HepG2 (cell line): ENCODE measurements at regions not wholly inside any gene's neighbourhood (a gene's known extent, or its start where the extent isn't known, plus 50 kb on each side); places are given as distances from the start of the nearest gene placed in this dataset.

ENCODE experiments used
- SMARCE1 ChIP-seq: fragments of 450-650 bp; IDR thresholded peaks from 2 replicates; pipeline ENCODE4 v1.6.1; 2017; ENCODE audit warnings: borderline replicate concordance
- ZNF652 ChIP-seq: IDR thresholded peaks from 2 replicates; pipeline ENCODE4 v1.6.1; 2016; ENCODE audit warnings: low read depth, borderline replicate concordance
- TF ChIP-seq, protein P1 (sequence below): sonication (generic); formaldehyde crosslinking; IDR thresholded peaks from 2 replicates; pipeline ENCODE4 v1.8.0; 2022; ENCODE audit warnings: mild to moderate bottlenecking, missing genetic modification reagents; ENCODE audit not compliant: insufficient replicate concordance
- TF ChIP-seq, protein P2 (sequence below): sonication (generic); formaldehyde crosslinking; IDR thresholded peaks from 2 replicates; pipeline ENCODE4 v1.5.0; 2020; ENCODE audit warnings: mild to moderate bottlenecking, missing genetic modification reagents, moderate library complexity
- TF ChIP-seq, protein P3 (sequence below): sonication (generic); formaldehyde crosslinking; conservative IDR thresholded peaks from 2 replicates; pipeline ENCODE4 v1.4.0; 2020; ENCODE audit warnings: missing genetic modification reagents

DNA sequence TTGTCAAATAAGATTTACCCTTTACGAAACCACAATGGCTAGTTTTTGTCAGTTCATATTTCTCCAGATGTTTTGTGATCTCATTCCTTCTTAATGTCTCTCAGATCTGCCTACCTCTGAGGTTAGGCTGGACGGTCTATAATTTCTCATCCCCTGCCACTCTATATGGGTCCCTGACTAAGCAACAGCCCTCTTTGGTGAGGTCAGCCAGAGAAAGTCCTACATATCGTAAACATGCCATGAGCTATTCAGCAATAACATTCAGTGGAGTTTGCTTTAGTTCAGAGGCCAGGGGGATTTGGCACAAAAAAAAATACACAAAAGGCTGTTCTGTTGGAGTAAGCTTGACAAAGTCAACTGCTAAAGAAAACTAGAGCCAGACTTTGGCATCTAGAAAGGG, 192.1 kb upstream of the NCKAP5 start:
- TF ChIP-seq SMARCE1 (no peak), ZNF652 (CRISPR knock-in tag) (no peak)
- TF ChIP-seq, protein P1, sequence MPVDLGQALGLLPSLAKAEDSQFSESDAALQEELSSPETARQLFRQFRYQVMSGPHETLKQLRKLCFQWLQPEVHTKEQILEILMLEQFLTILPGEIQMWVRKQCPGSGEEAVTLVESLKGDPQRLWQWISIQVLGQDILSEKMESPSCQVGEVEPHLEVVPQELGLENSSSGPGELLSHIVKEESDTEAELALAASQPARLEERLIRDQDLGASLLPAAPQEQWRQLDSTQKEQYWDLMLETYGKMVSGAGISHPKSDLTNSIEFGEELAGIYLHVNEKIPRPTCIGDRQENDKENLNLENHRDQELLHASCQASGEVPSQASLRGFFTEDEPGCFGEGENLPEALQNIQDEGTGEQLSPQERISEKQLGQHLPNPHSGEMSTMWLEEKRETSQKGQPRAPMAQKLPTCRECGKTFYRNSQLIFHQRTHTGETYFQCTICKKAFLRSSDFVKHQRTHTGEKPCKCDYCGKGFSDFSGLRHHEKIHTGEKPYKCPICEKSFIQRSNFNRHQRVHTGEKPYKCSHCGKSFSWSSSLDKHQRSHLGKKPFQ (CRISPR knock-in tag): no peak
- TF ChIP-seq, protein P2, sequence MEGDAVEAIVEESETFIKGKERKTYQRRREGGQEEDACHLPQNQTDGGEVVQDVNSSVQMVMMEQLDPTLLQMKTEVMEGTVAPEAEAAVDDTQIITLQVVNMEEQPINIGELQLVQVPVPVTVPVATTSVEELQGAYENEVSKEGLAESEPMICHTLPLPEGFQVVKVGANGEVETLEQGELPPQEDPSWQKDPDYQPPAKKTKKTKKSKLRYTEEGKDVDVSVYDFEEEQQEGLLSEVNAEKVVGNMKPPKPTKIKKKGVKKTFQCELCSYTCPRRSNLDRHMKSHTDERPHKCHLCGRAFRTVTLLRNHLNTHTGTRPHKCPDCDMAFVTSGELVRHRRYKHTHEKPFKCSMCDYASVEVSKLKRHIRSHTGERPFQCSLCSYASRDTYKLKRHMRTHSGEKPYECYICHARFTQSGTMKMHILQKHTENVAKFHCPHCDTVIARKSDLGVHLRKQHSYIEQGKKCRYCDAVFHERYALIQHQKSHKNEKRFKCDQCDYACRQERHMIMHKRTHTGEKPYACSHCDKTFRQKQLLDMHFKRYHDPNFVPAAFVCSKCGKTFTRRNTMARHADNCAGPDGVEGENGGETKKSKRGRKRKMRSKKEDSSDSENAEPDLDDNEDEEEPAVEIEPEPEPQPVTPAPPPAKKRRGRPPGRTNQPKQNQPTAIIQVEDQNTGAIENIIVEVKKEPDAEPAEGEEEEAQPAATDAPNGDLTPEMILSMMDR (CRISPR knock-in tag): no peak
- TF ChIP-seq, protein P3, sequence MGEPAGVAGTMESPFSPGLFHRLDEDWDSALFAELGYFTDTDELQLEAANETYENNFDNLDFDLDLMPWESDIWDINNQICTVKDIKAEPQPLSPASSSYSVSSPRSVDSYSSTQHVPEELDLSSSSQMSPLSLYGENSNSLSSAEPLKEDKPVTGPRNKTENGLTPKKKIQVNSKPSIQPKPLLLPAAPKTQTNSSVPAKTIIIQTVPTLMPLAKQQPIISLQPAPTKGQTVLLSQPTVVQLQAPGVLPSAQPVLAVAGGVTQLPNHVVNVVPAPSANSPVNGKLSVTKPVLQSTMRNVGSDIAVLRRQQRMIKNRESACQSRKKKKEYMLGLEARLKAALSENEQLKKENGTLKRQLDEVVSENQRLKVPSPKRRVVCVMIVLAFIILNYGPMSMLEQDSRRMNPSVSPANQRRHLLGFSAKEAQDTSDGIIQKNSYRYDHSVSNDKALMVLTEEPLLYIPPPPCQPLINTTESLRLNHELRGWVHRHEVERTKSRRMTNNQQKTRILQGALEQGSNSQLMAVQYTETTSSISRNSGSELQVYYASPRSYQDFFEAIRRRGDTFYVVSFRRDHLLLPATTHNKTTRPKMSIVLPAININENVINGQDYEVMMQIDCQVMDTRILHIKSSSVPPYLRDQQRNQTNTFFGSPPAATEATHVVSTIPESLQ (CRISPR knock-in tag): no peak
